ENCODE measurements at regions not wholly inside any gene's neighbourhood (a gene's known extent, or its start where the extent isn't known, plus 50 kb on each side); places are given as distances from the start of the nearest gene placed in this dataset.
"Not testable (repeated sequence)": the region's sequence is repeated elsewhere in the genome, so short reads cannot be mapped to it uniquely, and the experiment has no call there.

GRCh38 chr14:87264796-87265195, 728.2 kb downstream of the GALC start:
- Histone ChIP-seq H3K9me3 (ENCODE audit: control insufficient read depth in 1 of 2, low read length in 2 of 2) (no peaks in the 10 kb centered on the region), H3K27me3 (ENCODE audit: low read depth, low read length) (no peaks in the 10 kb centered on the region), H3K27ac (ENCODE audit: low read length) (no peak overlapping the region), H3K4me3 (ENCODE audit: low read depth in 1 of 2, low read length in 2 of 2) (no peak overlapping the region), H3K4me1 (ENCODE audit: control insufficient read depth in 1 of 2, insufficient read depth in 2 of 2, low read length in 2 of 2) (no peaks in the 10 kb centered on the region), H3K36me3 (ENCODE audit: control insufficient read depth in 1 of 2, insufficient read depth in 2 of 2, low read length in 2 of 2) (no peaks in the 10 kb centered on the region)

GRCh38 chr14:87264272-87264785, 728.7 kb downstream of the GALC start:
- H3K36me3 ChIP-seq (ENCODE audit: control insufficient read depth in 1 of 2, insufficient read depth in 2 of 2, low read length in 2 of 2) = no peaks in the 10 kb centered on the region
- no peaks in the 10 kb centered on the region for H3K4me1 ChIP-seq (ENCODE audit: control insufficient read depth in 1 of 2, insufficient read depth in 2 of 2, low read length in 2 of 2)
- no peaks in the 10 kb centered on the region for H3K9me3 ChIP-seq (ENCODE audit: control insufficient read depth in 1 of 2, low read length in 2 of 2)
- H3K27me3 ChIP-seq (ENCODE audit: low read depth, low read length) = no peaks in the 10 kb centered on the region
- no peak overlapping the region for H3K27ac ChIP-seq (ENCODE audit: low read length)
- no peak overlapping the region for H3K4me3 ChIP-seq (ENCODE audit: low read depth in 1 of 2, low read length in 2 of 2)

GRCh38 chr14:87261621-87262020, 731.4 kb downstream of the GALC start:
- no peaks in the 10 kb centered on the region for H3K27me3 ChIP-seq (ENCODE audit: low read depth, low read length)
- H3K27ac ChIP-seq (ENCODE audit: low read length) = no peak overlapping the region
- no peak overlapping the region for H3K4me3 ChIP-seq (ENCODE audit: low read depth in 1 of 2, low read length in 2 of 2)
- H3K36me3 ChIP-seq (ENCODE audit: control insufficient read depth in 1 of 2, insufficient read depth in 2 of 2, low read length in 2 of 2) = no peaks in the 10 kb centered on the region
- no peaks in the 10 kb centered on the region for H3K9me3 ChIP-seq (ENCODE audit: control insufficient read depth in 1 of 2, low read length in 2 of 2)
- no peaks in the 10 kb centered on the region for H3K4me1 ChIP-seq (ENCODE audit: control insufficient read depth in 1 of 2, insufficient read depth in 2 of 2, low read length in 2 of 2)

GRCh38 chr14:87260460-87260859, 732.5 kb downstream of the GALC start:
- Histone ChIP-seq H3K4me3 (ENCODE audit: low read depth in 1 of 2, low read length in 2 of 2) (no peak overlapping the region), H3K27me3 (ENCODE audit: low read depth, low read length) (no peaks in the 10 kb centered on the region), H3K9me3 (ENCODE audit: control insufficient read depth in 1 of 2, low read length in 2 of 2) (no peaks in the 10 kb centered on the region), H3K4me1 (ENCODE audit: control insufficient read depth in 1 of 2, insufficient read depth in 2 of 2, low read length in 2 of 2) (no peaks in the 10 kb centered on the region), H3K36me3 (ENCODE audit: control insufficient read depth in 1 of 2, insufficient read depth in 2 of 2, low read length in 2 of 2) (no peaks in the 10 kb centered on the region), H3K27ac (ENCODE audit: low read length) (no peak overlapping the region)

GRCh38 chr14:87257421-87257820, 735.6 kb downstream of the GALC start:
- Histone ChIP-seq H3K9me3 (ENCODE audit: control insufficient read depth in 1 of 2, low read length in 2 of 2) (no peaks in the 10 kb centered on the region), H3K4me1 (ENCODE audit: control insufficient read depth in 1 of 2, insufficient read depth in 2 of 2, low read length in 2 of 2) (no peaks in the 10 kb centered on the region), H3K4me3 (ENCODE audit: low read depth in 1 of 2, low read length in 2 of 2) (no peak overlapping the region), H3K27ac (ENCODE audit: low read length) (no peak overlapping the region), H3K36me3 (ENCODE audit: control insufficient read depth in 1 of 2, insufficient read depth in 2 of 2, low read length in 2 of 2) (no peaks in the 10 kb centered on the region), H3K27me3 (ENCODE audit: low read depth, low read length) (no peaks in the 10 kb centered on the region)

GRCh38 chr14:87255058-87255457, 737.9 kb downstream of the GALC start:
- Histone ChIP-seq H3K4me3 (ENCODE audit: low read depth in 1 of 2, low read length in 2 of 2) (no peak overlapping the region), H3K27me3 (ENCODE audit: low read depth, low read length) (no peaks in the 10 kb centered on the region), H3K36me3 (ENCODE audit: control insufficient read depth in 1 of 2, insufficient read depth in 2 of 2, low read length in 2 of 2) (no peaks in the 10 kb centered on the region), H3K27ac (ENCODE audit: low read length) (no peak overlapping the region), H3K9me3 (ENCODE audit: control insufficient read depth in 1 of 2, low read length in 2 of 2) (no peaks in the 10 kb centered on the region), H3K4me1 (ENCODE audit: control insufficient read depth in 1 of 2, insufficient read depth in 2 of 2, low read length in 2 of 2) (no peaks in the 10 kb centered on the region)

- no peak overlapping the region for H3K27ac ChIP-seq (ENCODE audit: low read length)
- no peak overlapping the region for H3K4me3 ChIP-seq (ENCODE audit: low read depth in 1 of 2, low read length in 2 of 2)
- H3K9me3 ChIP-seq (ENCODE audit: control insufficient read depth in 1 of 2, low read length in 2 of 2) = no peaks in the 10 kb centered on the region
- H3K36me3 ChIP-seq (ENCODE audit: control insufficient read depth in 1 of 2, insufficient read depth in 2 of 2, low read length in 2 of 2) = no peaks in the 10 kb centered on the region
- no peaks in the 10 kb centered on the region for H3K4me1 ChIP-seq (ENCODE audit: control insufficient read depth in 1 of 2, insufficient read depth in 2 of 2, low read length in 2 of 2)
- no peaks in the 10 kb centered on the region for H3K27me3 ChIP-seq (ENCODE audit: low read depth, low read length)
Observed at GRCh38 chr14:87254331-87254874, 738.6 kb downstream of the GALC start.

- not testable (repeated sequence) for H3K4me1 ChIP-seq (ENCODE audit: control insufficient read depth in 1 of 2, insufficient read depth in 2 of 2, low read length in 2 of 2); H3K27ac ChIP-seq (ENCODE audit: low read length); H3K27me3 ChIP-seq (ENCODE audit: low read depth, low read length); H3K36me3 ChIP-seq (ENCODE audit: control insufficient read depth in 1 of 2, insufficient read depth in 2 of 2, low read length in 2 of 2); H3K4me3 ChIP-seq (ENCODE audit: low read depth in 1 of 2, low read length in 2 of 2); H3K9me3 ChIP-seq (ENCODE audit: control insufficient read depth in 1 of 2, low read length in 2 of 2)
Observed at GRCh38 chr14:87253791-87254190, 739.2 kb downstream of the GALC start.

GRCh38 chr14:87252103-87252502, 740.9 kb downstream of the GALC start:
- H3K4me3 ChIP-seq (ENCODE audit: low read depth in 1 of 2, low read length in 2 of 2) = no peak overlapping the region
- H3K9me3 ChIP-seq (ENCODE audit: control insufficient read depth in 1 of 2, low read length in 2 of 2) = no peaks in the 10 kb centered on the region
- H3K27ac ChIP-seq (ENCODE audit: low read length) = no peak overlapping the region
- H3K36me3 ChIP-seq (ENCODE audit: control insufficient read depth in 1 of 2, insufficient read depth in 2 of 2, low read length in 2 of 2) = no peaks in the 10 kb centered on the region
- no peaks in the 10 kb centered on the region for H3K27me3 ChIP-seq (ENCODE audit: low read depth, low read length)
- no peaks in the 10 kb centered on the region for H3K4me1 ChIP-seq (ENCODE audit: control insufficient read depth in 1 of 2, insufficient read depth in 2 of 2, low read length in 2 of 2)

- Histone ChIP-seq H3K36me3 (ENCODE audit: control insufficient read depth in 1 of 2, insufficient read depth in 2 of 2, low read length in 2 of 2) (no peaks in the 10 kb centered on the region), H3K27ac (ENCODE audit: low read length) (no peak overlapping the region), H3K9me3 (ENCODE audit: control insufficient read depth in 1 of 2, low read length in 2 of 2) (no peaks in the 10 kb centered on the region), H3K27me3 (ENCODE audit: low read depth, low read length) (no peaks in the 10 kb centered on the region), H3K4me3 (ENCODE audit: low read depth in 1 of 2, low read length in 2 of 2) (no peak overlapping the region), H3K4me1 (ENCODE audit: control insufficient read depth in 1 of 2, insufficient read depth in 2 of 2, low read length in 2 of 2) (no peaks in the 10 kb centered on the region)
Observed at GRCh38 chr14:87251011-87251410, 742.0 kb downstream of the GALC start.

GRCh38 chr14:87241018-87241768, 751.8 kb downstream of the GALC start:
- no peaks in the 10 kb centered on the region for H3K4me1 ChIP-seq (ENCODE audit: control insufficient read depth in 1 of 2, insufficient read depth in 2 of 2, low read length in 2 of 2)
- H3K9me3 ChIP-seq (ENCODE audit: control insufficient read depth in 1 of 2, low read length in 2 of 2) = no peaks in the 10 kb centered on the region
- no peak overlapping the region for H3K27ac ChIP-seq (ENCODE audit: low read length)
- H3K4me3 ChIP-seq (ENCODE audit: low read depth in 1 of 2, low read length in 2 of 2) = no peak overlapping the region
- no peaks in the 10 kb centered on the region for H3K27me3 ChIP-seq (ENCODE audit: low read depth, low read length)
- H3K36me3 ChIP-seq (ENCODE audit: control insufficient read depth in 1 of 2, insufficient read depth in 2 of 2, low read length in 2 of 2) = no peaks in the 10 kb centered on the region

- H3K36me3 ChIP-seq (ENCODE audit: control insufficient read depth in 1 of 2, insufficient read depth in 2 of 2, low read length in 2 of 2); H3K27me3 ChIP-seq (ENCODE audit: low read depth, low read length); H3K27ac ChIP-seq (ENCODE audit: low read length); H3K9me3 ChIP-seq (ENCODE audit: control insufficient read depth in 1 of 2, low read length in 2 of 2); H3K4me1 ChIP-seq (ENCODE audit: control insufficient read depth in 1 of 2, insufficient read depth in 2 of 2, low read length in 2 of 2); H3K4me3 ChIP-seq (ENCODE audit: low read depth in 1 of 2, low read length in 2 of 2): not testable (repeated sequence)
Observed at GRCh38 chr14:87240319-87240718, 752.7 kb downstream of the GALC start.

Data from muscle layer of duodenum (tissue), 2 donors.